Transverse colon (tissue), 4 donors: ENCODE measurements at regions not wholly inside any gene's neighbourhood (a gene's known extent, or its start where the extent isn't known, plus 50 kb on each side); places are given as distances from the start of the nearest gene placed in this dataset.

Experiments used
- DNase-seq: peaks from one replicate; pipeline ENCODE4 v3.0.0-alpha.2; 2019
- H3K27ac ChIP-seq, 4 donors: fragments of 200-600 bp; sonication (generic); 2 replicates each; pipeline ENCODE4 v1.5.1; 2016 to 2018; ENCODE audit warnings: inconsistent platforms in 4 of 4
- H3K27me3 ChIP-seq: fragments of 200-600 bp; sonication (generic); 2 replicates; pipeline ENCODE4 v1.5.1; 2017; ENCODE audit warnings: inconsistent platforms
- H3K36me3 ChIP-seq, 4 donors: fragments of 200-600 bp; sonication (generic); 2 replicates each; pipeline ENCODE4 v1.5.1; 2017 to 2019; ENCODE audit warnings: inconsistent platforms in 4 of 4
- H3K4me1 ChIP-seq, 4 donors: fragments of 200-600 bp; sonication (generic); 2 replicates each; pipeline ENCODE4 v1.5.1; 2017 to 2020; ENCODE audit warnings: inconsistent platforms in 4 of 4
- H3K4me3 ChIP-seq, 4 donors: fragments of 200-600 bp; sonication (generic); 1 replicate in 1 of 4; 2 replicates in 3 of 4; pipeline versions ENCODE4 v1.5.1 to v1.6.1; 2017 to 2019; ENCODE audit warnings: inconsistent platforms in 4 of 4
- H3K9me3 ChIP-seq, 2 donors: fragments of 200-600 bp; sonication (generic); 2 replicates each; pipeline ENCODE4 v1.5.1; 2017 to 2019; ENCODE audit warnings: inconsistent platforms in 2 of 2
- EP300 ChIP-seq: sonication (generic); formaldehyde crosslinking; IDR thresholded peaks from one replicate; pipeline ENCODE4 v1.6.1; 2017; ENCODE audit warnings: antibody characterized with exemption, low read depth
- POLR2A ChIP-seq: fragments of 450-650 bp; IDR thresholded peaks from one replicate; pipeline ENCODE4 v1.6.1; 2016; ENCODE audit warnings: antibody characterized with exemption, mild to moderate bottlenecking, moderate library complexity
- POLR2AphosphoS5 ChIP-seq, 3 donors: sonication (generic); formaldehyde crosslinking; IDR thresholded peaks; one replicate each; pipeline ENCODE4 v1.6.1; 2016; ENCODE audit warnings: antibody characterized with exemption in 3 of 3
- WGBS, 2 donors: methylation state at CpG; one replicate each; pipeline ENCODE4 v1.1.5; 2018; ENCODE audit warnings: low coverage in 1 of 2; 5-methylcytosine and 5-hydroxymethylcytosine counted together
- in situ Hi-C, 4 donors: fragments of 200-750 bp; cut with MboI; loops; one replicate each; pipeline versions ENCODE4 v1.15.0 to v1.15.1; 2017; ENCODE audit warnings: low sequenced_read_pairs in 3 of 4, low pct_ligation_motif_present in 1 of 4, low pct_unique_long_range_greater_than_20kb in 1 of 4
- intact Hi-C: fragments of 100-400 bp; cut with DNase I; formaldehyde crosslinking; loops from one replicate; pipeline ENCODE4 v1.15.1; 2023; ENCODE audit warnings: low total_unique reads
- TF ChIP-seq, protein P1 (sequence below), 5 experiments: fragments of 200-600 bp in 3 of 5; fragments of 450-650 bp in 2 of 5; sonication (generic) in 3 of 5; IDR thresholded peaks; 1 replicate in 2 of 5; 2 replicates in 3 of 5; pipeline ENCODE4 v1.5.1; 2016 to 2017; ENCODE audit warnings: antibody characterized with exemption in 5 of 5, inconsistent platforms in 3 of 5, mild to moderate bottlenecking in 2 of 5, moderate library complexity in 1 of 5

- Histone ChIP-seq H3K4me1 (no peaks in the 10 kb centered on the region), H3K9me3 (no peaks in the 10 kb centered on the region), H3K4me3 (no peak overlapping the region), H3K27me3 (no peaks in the 10 kb centered on the region), H3K36me3 (no peaks in the 10 kb centered on the region), H3K27ac (no peak overlapping the region)
- DNase-seq = no peak
- TF ChIP-seq POLR2AphosphoS5 (IDR thresholded peaks at IDR 0.05) (no peak), EP300 (no peak), POLR2A (no peak)
- TF ChIP-seq, protein P1, sequence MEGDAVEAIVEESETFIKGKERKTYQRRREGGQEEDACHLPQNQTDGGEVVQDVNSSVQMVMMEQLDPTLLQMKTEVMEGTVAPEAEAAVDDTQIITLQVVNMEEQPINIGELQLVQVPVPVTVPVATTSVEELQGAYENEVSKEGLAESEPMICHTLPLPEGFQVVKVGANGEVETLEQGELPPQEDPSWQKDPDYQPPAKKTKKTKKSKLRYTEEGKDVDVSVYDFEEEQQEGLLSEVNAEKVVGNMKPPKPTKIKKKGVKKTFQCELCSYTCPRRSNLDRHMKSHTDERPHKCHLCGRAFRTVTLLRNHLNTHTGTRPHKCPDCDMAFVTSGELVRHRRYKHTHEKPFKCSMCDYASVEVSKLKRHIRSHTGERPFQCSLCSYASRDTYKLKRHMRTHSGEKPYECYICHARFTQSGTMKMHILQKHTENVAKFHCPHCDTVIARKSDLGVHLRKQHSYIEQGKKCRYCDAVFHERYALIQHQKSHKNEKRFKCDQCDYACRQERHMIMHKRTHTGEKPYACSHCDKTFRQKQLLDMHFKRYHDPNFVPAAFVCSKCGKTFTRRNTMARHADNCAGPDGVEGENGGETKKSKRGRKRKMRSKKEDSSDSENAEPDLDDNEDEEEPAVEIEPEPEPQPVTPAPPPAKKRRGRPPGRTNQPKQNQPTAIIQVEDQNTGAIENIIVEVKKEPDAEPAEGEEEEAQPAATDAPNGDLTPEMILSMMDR (IDR thresholded peaks at IDR 0.05) = no peak
- WGBS, 2 donors = 70 to 78% methylated on average over 2 to 4 of the region's 4 CpGs
- intact Hi-C loops (no loop called here), in situ Hi-C loops (no loop called here)
Measured at GRCh38 chr10:8712656-8713055, 658.2 kb downstream of the GATA3 start.

DNA sequence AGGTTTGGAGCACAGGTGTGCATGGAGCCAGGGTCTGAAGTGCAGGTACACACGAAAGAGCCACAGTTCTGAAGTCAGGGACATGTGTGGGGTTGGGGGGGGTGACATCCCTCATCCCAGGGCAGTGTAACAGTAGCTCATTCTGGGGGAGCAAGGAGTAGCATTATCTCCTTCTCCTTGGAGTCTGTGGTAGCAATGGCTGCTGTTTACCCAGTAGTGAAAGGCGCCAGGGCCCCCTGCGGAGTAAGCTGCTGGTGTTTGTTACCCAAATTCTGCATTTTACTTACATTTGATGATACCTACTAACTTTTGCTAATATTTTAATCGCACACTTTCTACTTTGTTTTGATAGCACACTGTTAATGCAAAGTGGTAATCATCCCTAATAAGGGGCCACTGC lies 665.5 kb downstream of the GATA3 start:
- H3K4me1 ChIP-seq = no peaks in the 10 kb centered on the region
- in situ Hi-C loops = no loop called here
- H3K27ac ChIP-seq = no peak overlapping the region
- H3K27me3 ChIP-seq = no peaks in the 10 kb centered on the region
- intact Hi-C loops = no loop called here
- no peak for DNase-seq
- H3K9me3 ChIP-seq = peaks cover 0 to 8% of the 10 kb centered on the region in 2 donors
- no peaks in the 10 kb centered on the region for H3K36me3 ChIP-seq
- WGBS, 2 donors = 82 to 86% methylated on average over 1 to 4 of the region's 4 CpGs
- no peak overlapping the region for H3K4me3 ChIP-seq
- TF ChIP-seq, protein P1 (IDR thresholded peaks at IDR 0.05) = no peak

GRCh38 chr10:8721650-8722049 lies 667.2 kb downstream of the GATA3 start:
- WGBS, 2 donors = 29 to 45% methylated on average over 3 of the region's 3 CpGs
- Histone ChIP-seq H3K27ac (no peak overlapping the region), H3K27me3 (no peaks in the 10 kb centered on the region), H3K4me1 (no peaks in the 10 kb centered on the region), H3K4me3 (no peak overlapping the region), H3K9me3 (peaks cover 0 to 8% of the 10 kb centered on the region in 2 donors), H3K36me3 (no peaks in the 10 kb centered on the region)
- intact Hi-C loops (no loop called here), in situ Hi-C loops (no loop called here)
- no peak for DNase-seq
- TF ChIP-seq EP300 (no peak), POLR2A (no peak), POLR2AphosphoS5 (IDR thresholded peaks at IDR 0.05) (no peak)
- TF ChIP-seq, protein P1 (IDR thresholded peaks at IDR 0.05) = no peak

DNA sequence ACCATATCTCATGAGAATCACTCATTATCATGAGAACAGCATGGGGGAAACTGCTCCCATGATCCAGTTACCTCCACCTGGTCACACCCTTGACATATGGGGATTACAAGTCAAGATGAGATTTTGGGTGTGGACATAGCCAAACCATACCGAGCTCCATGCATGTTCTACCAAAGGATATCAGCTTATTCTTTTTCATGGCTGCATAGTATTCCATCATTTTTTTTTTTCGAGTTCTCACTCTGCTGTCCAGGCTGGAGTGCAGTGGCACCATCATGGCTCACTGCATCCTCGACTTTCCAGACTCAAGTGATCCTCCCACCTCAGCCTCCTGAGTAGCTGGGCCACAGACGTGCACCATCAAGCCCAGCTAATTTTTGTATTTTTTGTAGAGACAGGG lies 668.3 kb downstream of the GATA3 start:
- H3K4me3 ChIP-seq = no peak overlapping the region
- H3K36me3 ChIP-seq = no peaks in the 10 kb centered on the region
- TF ChIP-seq POLR2AphosphoS5 (IDR thresholded peaks at IDR 0.05) (no peak), POLR2A (no peak)
- TF ChIP-seq, protein P1 (IDR thresholded peaks at IDR 0.05) = no peak
- H3K27ac ChIP-seq = no peak overlapping the region
- H3K9me3 ChIP-seq = peaks cover 0 to 8% of the 10 kb centered on the region in 2 donors
- in situ Hi-C loops = no loop called here
- H3K4me1 ChIP-seq = no peaks in the 10 kb centered on the region
- no peak for DNase-seq
- H3K27me3 ChIP-seq = no peaks in the 10 kb centered on the region
- 72 to 82% methylated on average over 4 of the region's 4 CpGs for WGBS, 2 donors
- intact Hi-C loops = no loop called here
